GM12873 (cell line): ENCODE measurements at regions not wholly inside any gene's neighbourhood (a gene's known extent, or its start where the extent isn't known, plus 50 kb on each side); places are given as distances from the start of the nearest gene placed in this dataset.

Experiments
- TF ChIP-seq, protein P1 (sequence below): IDR thresholded peaks from 2 replicates; pipeline ENCODE4 v1.5.1; 2012; ENCODE audit warnings: low read depth, mild to moderate bottlenecking, moderate library complexity, low read length, control low read depth; ENCODE audit not compliant: insufficient read depth; ENCODE audit errors: missing control alignments

DNA sequence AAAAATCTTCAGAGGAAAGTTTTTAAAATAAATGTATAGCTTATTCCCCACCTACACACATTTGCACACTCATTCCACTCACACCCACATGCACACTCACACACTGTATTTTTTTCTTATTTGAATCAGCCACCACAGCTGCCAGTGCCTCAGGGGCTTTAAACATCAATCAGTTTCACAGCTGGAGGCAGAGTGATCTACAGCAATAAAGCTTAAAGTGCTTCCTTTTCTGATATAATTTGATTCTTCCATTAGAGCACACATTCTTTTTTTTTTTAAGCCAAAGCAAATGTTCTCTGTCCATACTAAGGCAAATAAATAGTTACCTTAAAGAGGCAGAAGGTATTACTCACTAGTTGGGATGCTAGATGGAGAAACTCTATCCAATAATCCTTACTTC lies 498.8 kb upstream of the POU3F2 start:
- TF ChIP-seq, protein P1, sequence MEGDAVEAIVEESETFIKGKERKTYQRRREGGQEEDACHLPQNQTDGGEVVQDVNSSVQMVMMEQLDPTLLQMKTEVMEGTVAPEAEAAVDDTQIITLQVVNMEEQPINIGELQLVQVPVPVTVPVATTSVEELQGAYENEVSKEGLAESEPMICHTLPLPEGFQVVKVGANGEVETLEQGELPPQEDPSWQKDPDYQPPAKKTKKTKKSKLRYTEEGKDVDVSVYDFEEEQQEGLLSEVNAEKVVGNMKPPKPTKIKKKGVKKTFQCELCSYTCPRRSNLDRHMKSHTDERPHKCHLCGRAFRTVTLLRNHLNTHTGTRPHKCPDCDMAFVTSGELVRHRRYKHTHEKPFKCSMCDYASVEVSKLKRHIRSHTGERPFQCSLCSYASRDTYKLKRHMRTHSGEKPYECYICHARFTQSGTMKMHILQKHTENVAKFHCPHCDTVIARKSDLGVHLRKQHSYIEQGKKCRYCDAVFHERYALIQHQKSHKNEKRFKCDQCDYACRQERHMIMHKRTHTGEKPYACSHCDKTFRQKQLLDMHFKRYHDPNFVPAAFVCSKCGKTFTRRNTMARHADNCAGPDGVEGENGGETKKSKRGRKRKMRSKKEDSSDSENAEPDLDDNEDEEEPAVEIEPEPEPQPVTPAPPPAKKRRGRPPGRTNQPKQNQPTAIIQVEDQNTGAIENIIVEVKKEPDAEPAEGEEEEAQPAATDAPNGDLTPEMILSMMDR = no peak

DNA sequence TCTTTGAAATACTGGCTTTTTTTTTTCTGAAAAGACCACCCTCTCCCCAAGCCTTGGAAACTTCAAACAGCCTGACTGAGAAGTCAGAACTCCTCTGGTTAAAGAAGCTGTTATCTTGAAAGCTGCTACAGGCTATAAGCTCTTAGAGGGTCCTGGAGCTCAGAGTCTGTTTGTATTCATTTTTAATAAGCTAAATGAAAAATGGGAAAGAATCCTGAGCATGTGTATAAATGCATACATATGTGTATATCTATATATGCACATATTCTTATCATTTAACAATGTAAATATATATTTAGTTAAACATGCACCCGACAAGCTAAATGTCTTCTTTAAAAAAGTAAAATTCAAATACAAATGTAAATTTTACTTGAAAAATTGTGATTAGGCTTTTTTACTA lies 494.9 kb upstream of the POU3F2 start:
- TF ChIP-seq, protein P1 = no peak

DNA sequence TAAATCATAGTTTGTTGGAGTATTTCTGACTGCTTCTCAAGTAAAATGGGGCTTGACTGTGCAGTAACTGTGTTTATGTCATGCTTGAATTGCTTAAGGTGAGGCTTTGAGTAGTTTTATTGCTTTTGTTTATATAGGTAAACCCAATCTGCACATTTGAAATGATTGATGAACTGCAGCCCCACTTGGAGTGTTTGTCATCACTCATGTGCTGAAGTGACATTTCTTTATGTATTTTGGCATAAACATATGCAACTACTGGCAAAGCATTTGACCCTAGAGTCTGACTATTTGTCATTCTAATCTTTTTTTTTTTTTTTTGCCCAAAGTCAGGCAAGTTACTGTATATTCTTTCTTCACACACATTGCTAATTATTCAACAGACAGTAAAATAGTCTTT lies 491.4 kb upstream of the POU3F2 start:
- TF ChIP-seq, protein P1 = no peak

DNA sequence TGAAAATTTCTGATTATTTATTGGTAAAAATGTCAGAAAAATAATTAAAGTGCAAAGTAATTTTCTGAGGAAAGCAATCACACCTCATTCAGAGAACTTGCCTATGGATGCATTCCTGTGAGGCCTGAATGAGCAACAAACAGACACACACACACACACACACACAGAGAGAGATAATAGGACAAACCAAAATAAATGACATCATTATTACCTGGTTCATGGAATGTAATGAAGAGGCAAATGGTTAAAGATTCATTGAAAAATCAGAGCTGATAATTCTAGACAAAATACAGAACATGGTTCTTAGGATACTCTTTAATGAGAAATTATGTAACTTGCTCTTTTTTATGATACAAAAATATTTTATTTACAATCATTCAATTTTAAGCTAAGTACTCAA lies 490.6 kb upstream of the POU3F2 start:
- TF ChIP-seq, protein P1 = no peak

DNA sequence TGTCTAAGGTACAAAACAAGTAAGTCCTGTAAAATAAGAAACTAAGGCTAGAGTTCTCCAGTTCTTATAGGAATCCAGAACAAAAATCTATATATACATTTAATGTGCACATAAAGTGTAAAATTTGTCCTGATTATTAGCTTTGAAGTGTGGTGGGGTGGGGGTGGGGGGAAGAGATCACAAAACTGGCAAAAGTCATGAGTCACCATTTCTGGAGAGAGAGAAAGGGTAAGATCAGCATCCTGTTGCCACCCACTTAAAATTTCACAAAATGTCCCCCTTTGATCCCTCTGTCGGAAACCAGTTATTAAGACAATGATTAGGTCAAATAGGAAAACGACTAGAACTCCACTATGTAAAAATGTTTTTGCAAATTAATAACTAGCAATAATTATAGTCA lies 482.0 kb upstream of the POU3F2 start:
- TF ChIP-seq, protein P1 = no peak

DNA sequence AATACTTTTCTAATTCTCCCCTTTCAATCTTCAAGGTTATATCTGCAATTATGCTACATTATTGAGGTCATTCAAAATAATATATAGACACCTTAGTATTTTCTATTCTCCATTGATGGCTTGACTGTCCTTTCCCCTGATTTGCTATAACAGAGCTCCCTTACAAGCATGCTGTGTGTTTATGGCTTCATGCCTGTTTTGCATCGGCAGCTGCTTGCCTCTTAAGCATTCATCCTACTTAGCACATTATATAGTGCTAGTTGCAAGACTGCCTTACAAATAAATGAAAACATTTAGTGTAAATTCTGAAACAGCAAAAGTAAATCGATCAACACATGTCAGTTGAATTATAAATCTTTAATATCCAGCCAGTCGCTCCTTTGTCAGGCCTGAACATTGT lies 476.2 kb upstream of the POU3F2 start:
- TF ChIP-seq, protein P1 = no peak

DNA sequence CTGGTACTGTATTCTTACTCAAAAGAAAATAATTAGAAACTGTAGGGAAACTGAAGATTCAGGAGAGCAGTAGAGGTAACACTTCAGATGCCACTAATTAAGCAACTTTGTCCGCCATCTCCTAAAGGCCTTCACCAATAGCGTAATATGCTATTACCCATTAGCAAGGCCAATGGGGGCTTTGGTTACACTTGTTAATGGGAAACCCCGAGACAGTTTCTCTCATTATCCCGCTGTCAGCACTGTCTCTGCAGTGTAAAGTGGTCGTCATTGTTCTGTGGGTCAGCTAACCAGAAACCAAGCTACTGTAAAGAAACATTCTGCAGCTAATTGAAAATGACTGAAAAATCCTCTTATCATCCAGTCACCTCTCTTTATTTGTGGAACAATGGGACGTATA lies 468.0 kb upstream of the POU3F2 start:
- TF ChIP-seq, protein P1 = no peak
